ENCODE measurements at regions not wholly inside any gene's neighbourhood (a gene's known extent, or its start where the extent isn't known, plus 50 kb on each side); places are given as distances from the start of the nearest gene placed in this dataset.

GRCh38 chr14:97687944-97688630 lies 890.9 kb downstream of the VRK1 start:
- TF ChIP-seq, protein P1, sequence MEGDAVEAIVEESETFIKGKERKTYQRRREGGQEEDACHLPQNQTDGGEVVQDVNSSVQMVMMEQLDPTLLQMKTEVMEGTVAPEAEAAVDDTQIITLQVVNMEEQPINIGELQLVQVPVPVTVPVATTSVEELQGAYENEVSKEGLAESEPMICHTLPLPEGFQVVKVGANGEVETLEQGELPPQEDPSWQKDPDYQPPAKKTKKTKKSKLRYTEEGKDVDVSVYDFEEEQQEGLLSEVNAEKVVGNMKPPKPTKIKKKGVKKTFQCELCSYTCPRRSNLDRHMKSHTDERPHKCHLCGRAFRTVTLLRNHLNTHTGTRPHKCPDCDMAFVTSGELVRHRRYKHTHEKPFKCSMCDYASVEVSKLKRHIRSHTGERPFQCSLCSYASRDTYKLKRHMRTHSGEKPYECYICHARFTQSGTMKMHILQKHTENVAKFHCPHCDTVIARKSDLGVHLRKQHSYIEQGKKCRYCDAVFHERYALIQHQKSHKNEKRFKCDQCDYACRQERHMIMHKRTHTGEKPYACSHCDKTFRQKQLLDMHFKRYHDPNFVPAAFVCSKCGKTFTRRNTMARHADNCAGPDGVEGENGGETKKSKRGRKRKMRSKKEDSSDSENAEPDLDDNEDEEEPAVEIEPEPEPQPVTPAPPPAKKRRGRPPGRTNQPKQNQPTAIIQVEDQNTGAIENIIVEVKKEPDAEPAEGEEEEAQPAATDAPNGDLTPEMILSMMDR (IDR thresholded peaks at IDR 0.05; ENCODE audit: low read depth, low read length): no peak
- TF ChIP-seq POLR2A (IDR thresholded peaks at IDR 0.05; ENCODE audit: extremely low read depth, insufficient read length) (no peak), MAX (IDR thresholded peaks at IDR 0.05; ENCODE audit: low read depth, low read length) (no peak)

Data from NB4 (cell line).